DOHH2 (cell line): ENCODE measurements at regions not wholly inside any gene's neighbourhood (a gene's known extent, or its start where the extent isn't known, plus 50 kb on each side); places are given as distances from the start of the nearest gene placed in this dataset.

Source experiments
- CTCF ChIP-seq: fragments of 200-600 bp; sonication (generic); IDR thresholded peaks from one replicate; pipeline ENCODE4 v1.5.1; 2014; ENCODE audit warnings: antibody characterized with exemption, mild to moderate bottlenecking, low read depth, low read length; ENCODE audit not compliant: poor library complexity, severe bottlenecking
- EZH2phosphoT487 ChIP-seq: fragments of 200-600 bp; sonication (generic); IDR thresholded peaks from 2 replicates; pipeline ENCODE4 v1.6.1; 2017; ENCODE audit warnings: borderline replicate concordance, mild to moderate bottlenecking, antibody characterized with exemption, low read length, moderate library complexity, mixed read lengths

- TF ChIP-seq CTCF = no peak
- no peak for TF ChIP-seq EZH2phosphoT487
Measured at GRCh38 chr5:157924490-157924889, 65.5 kb upstream of the CLINT1 start.
